Activated effector memory CD4-positive, alpha-beta T cell treated with anti-CD3 and anti-CD28 coated beads, Interleukin-2, amount 50 U/mL, for 16 hours (primary cell): ENCODE measurements at regions not wholly inside any gene's neighbourhood (a gene's known extent, or its start where the extent isn't known, plus 50 kb on each side); places are given as distances from the start of the nearest gene placed in this dataset.

Experiments used
- DNase-seq: peaks from one replicate; pipeline ENCODE4 v3.0.0-alpha.2; 2020

- DNase-seq, result no peak
Observed at GRCh38 chr4:180710628-180711337, 1532.4 kb upstream of the TENM3 start.

GRCh38 chr4:180717451-180718033 is 1525.7 kb upstream of the TENM3 start:
- no peak for DNase-seq

- DNase-seq, result no peak
Observed at GRCh38 chr4:180721356-180721755, 1521.8 kb upstream of the TENM3 start.

GRCh38 chr4:180726611-180727010 is 1516.6 kb upstream of the TENM3 start:
- no peak for DNase-seq

GRCh38 chr4:180727478-180727877 is 1515.7 kb upstream of the TENM3 start:
- DNase-seq, result no peak

- DNase-seq, result no peak
Observed at GRCh38 chr4:180734753-180735432, 1508.3 kb upstream of the TENM3 start.

- DNase-seq, result no peak
Observed at GRCh38 chr4:180741703-180742102, 1501.5 kb upstream of the TENM3 start.

- no peak for DNase-seq
Observed at GRCh38 chr4:180745019-180745418, 1498.2 kb upstream of the TENM3 start.

GRCh38 chr4:180751009-180751408 is 1492.2 kb upstream of the TENM3 start:
- no peak for DNase-seq

- no peak for DNase-seq
Observed at GRCh38 chr4:180757927-180758326, 1485.3 kb upstream of the TENM3 start.

GRCh38 chr4:180766045-180766444 is 1477.2 kb upstream of the TENM3 start:
- DNase-seq, result no peak

- DNase-seq, result no peak
Observed at GRCh38 chr4:180766944-180767729, 1476.1 kb upstream of the TENM3 start.

GRCh38 chr4:180768610-180769009 is 1474.6 kb upstream of the TENM3 start:
- DNase-seq, result no peak

- no peak for DNase-seq
Observed at GRCh38 chr4:180769791-180770190, 1473.4 kb upstream of the TENM3 start.

GRCh38 chr4:180770265-180770664 is 1472.9 kb upstream of the TENM3 start:
- DNase-seq, result no peak

- no peak for DNase-seq
Observed at GRCh38 chr4:180784940-180785339, 1458.3 kb upstream of the TENM3 start.

- DNase-seq, result no peak
Observed at GRCh38 chr4:180788729-180789128, 1454.5 kb upstream of the TENM3 start.

GRCh38 chr4:180789929-180790328 is 1453.3 kb upstream of the TENM3 start:
- DNase-seq, result no peak

GRCh38 chr4:180790471-180790870 is 1452.7 kb upstream of the TENM3 start:
- DNase-seq, result no peak

- DNase-seq, result no peak
Observed at GRCh38 chr4:180792541-180792940, 1450.7 kb upstream of the TENM3 start.

GRCh38 chr4:180794333-180794732 is 1448.9 kb upstream of the TENM3 start:
- DNase-seq, result no peak

- no peak for DNase-seq
Observed at GRCh38 chr4:180798036-180798577, 1445.1 kb upstream of the TENM3 start.

GRCh38 chr4:180799798-180800197 is 1443.4 kb upstream of the TENM3 start:
- DNase-seq, result no peak
